GM18505 (cell line): ENCODE measurements at regions not wholly inside any gene's neighbourhood (a gene's known extent, or its start where the extent isn't known, plus 50 kb on each side); places are given as distances from the start of the nearest gene placed in this dataset.
"Not testable (repeated sequence)": the region's sequence is repeated elsewhere in the genome, so short reads cannot be mapped to it uniquely, and the experiment has no call there.

Experiments
- ATAC-seq: cut with Tn5 transposase; IDR thresholded peaks from one replicate; pipeline ENCODE4 v1.9.1; 2021; ENCODE audit not compliant: unreplicated experiment
- POLR2A ChIP-seq: IDR thresholded peaks from 4 replicates; pipeline ENCODE4 v1.6.1; 2011; ENCODE audit warnings: borderline replicate concordance; ENCODE audit not compliant: insufficient read depth, insufficient read length; ENCODE audit errors: extremely low read depth

- no peak for ATAC-seq
- TF ChIP-seq POLR2A, result no peak
Measured at GRCh38 chr16:65809627-65810026, 556.9 kb upstream of the CDH5 start.

- no peak for ATAC-seq
- TF ChIP-seq POLR2A, result no peak
Measured at GRCh38 chr16:65808790-65809189, 557.7 kb upstream of the CDH5 start.

GRCh38 chr16:65807858-65808257 is 558.6 kb upstream of the CDH5 start:
- no peak for TF ChIP-seq POLR2A
- no peak for ATAC-seq

GRCh38 chr16:65805704-65806103 is 560.8 kb upstream of the CDH5 start:
- not testable (repeated sequence) for ATAC-seq

- no peak for TF ChIP-seq POLR2A
- no peak for ATAC-seq
Measured at GRCh38 chr16:65796481-65796880, 570.0 kb upstream of the CDH5 start.

GRCh38 chr16:65794973-65795372 is 571.5 kb upstream of the CDH5 start:
- no peak for TF ChIP-seq POLR2A
- ATAC-seq, result no peak

- ATAC-seq, result no peak
- TF ChIP-seq POLR2A, result no peak
Measured at GRCh38 chr16:65793781-65794180, 572.7 kb upstream of the CDH5 start.

GRCh38 chr16:65790768-65791167 is 575.7 kb upstream of the CDH5 start:
- ATAC-seq, result no peak
- TF ChIP-seq POLR2A, result no peak

- no peak for TF ChIP-seq POLR2A
- no peak for ATAC-seq
Measured at GRCh38 chr16:65789161-65789945, 577.1 kb upstream of the CDH5 start.

- no peak for TF ChIP-seq POLR2A
- no peak for ATAC-seq
Measured at GRCh38 chr16:65788434-65789140, 577.9 kb upstream of the CDH5 start.

- no peak for TF ChIP-seq POLR2A
- ATAC-seq, result no peak
Measured at GRCh38 chr16:65787921-65788320, 578.6 kb upstream of the CDH5 start.

GRCh38 chr16:65786916-65787315 is 579.6 kb upstream of the CDH5 start:
- no peak for TF ChIP-seq POLR2A
- ATAC-seq, result no peak

- no peak for ATAC-seq
Measured at GRCh38 chr16:65783709-65784474, 582.6 kb upstream of the CDH5 start.

More at GRCh38 chr16:65783709-65784474, 582.6 kb upstream of the CDH5 start:
- TF ChIP-seq POLR2A, result no peak
